ENCODE measurements at regions not wholly inside any gene's neighbourhood (a gene's known extent, or its start where the extent isn't known, plus 50 kb on each side); places are given as distances from the start of the nearest gene placed in this dataset.

- no peak overlapping the region for H3K9ac ChIP-seq (ENCODE audit: control insufficient read depth, extremely low read depth, insufficient read depth, low read length)
- no peaks in the 10 kb centered on the region for H3K27me3 ChIP-seq (ENCODE audit: control insufficient read depth, extremely low read depth, insufficient read depth, low read length)
- no peak overlapping the region for H3K4me2 ChIP-seq (ENCODE audit: control insufficient read depth, extremely low read depth, insufficient read depth, low read depth, low read length)
- no peak overlapping the region for H2AFZ ChIP-seq (ENCODE audit: control insufficient read depth, low read length)
- H3K4me3 ChIP-seq (ENCODE audit: control insufficient read depth in 2 of 3, extremely low read depth in 1 of 3, insufficient read depth in 2 of 3, low read depth in 1 of 3, low read length in 3 of 3): no peak overlapping the region
- TF ChIP-seq CTCF (optimal IDR thresholded peaks at IDR 0.05 in 1 of 3, IDR thresholded peaks at IDR 0.05 in 1 of 3, conservative IDR thresholded peaks at IDR 0.05 in 1 of 3; ENCODE audit: extremely low read depth in 1 of 3, insufficient read depth in 2 of 3, low read length in 3 of 3) (no peak), EZH2 (IDR thresholded peaks at IDR 0.05; ENCODE audit: low read length) (no peak)
- DNase-seq (ENCODE audit: low read depth, low spot score): no peak
- H3K36me3 ChIP-seq (ENCODE audit: control insufficient read depth in 2 of 2, extremely low read depth in 1 of 2, insufficient read depth in 2 of 2, low read length in 2 of 2): no peaks in the 10 kb centered on the region
- H3K27ac ChIP-seq (ENCODE audit: control insufficient read depth, insufficient read depth, low read length): no peak overlapping the region
- H3K4me1 ChIP-seq (ENCODE audit: control insufficient read depth, extremely low read depth, insufficient read depth, low read length): no peaks in the 10 kb centered on the region
- dilution Hi-C loops (cut with MboI; ENCODE audit: extremely low pct_ligation_motif_present, low sequenced_read_pairs): no loop called here
- H3K9me3 ChIP-seq (ENCODE audit: control insufficient read depth, low read depth, low read length): no peaks in the 10 kb centered on the region
- H4K20me1 ChIP-seq (ENCODE audit: control insufficient read depth, extremely low read depth, insufficient read depth, low read length): no peaks in the 10 kb centered on the region
- no peaks in the 10 kb centered on the region for H3K9me1 ChIP-seq (ENCODE audit: control insufficient read depth, extremely low read depth, insufficient read depth, low read length)
- FAIRE-seq: no peak
- no peaks in the 10 kb centered on the region for H3K79me2 ChIP-seq (ENCODE audit: control insufficient read depth, insufficient read depth, low read length)
Measured at GRCh38 chr17:71057448-71057847, 888.1 kb downstream of the KCNJ2 start.

- no peaks in the 10 kb centered on the region for H3K4me1 ChIP-seq (ENCODE audit: control insufficient read depth, extremely low read depth, insufficient read depth, low read length)
- TF ChIP-seq CTCF (optimal IDR thresholded peaks at IDR 0.05 in 1 of 3, IDR thresholded peaks at IDR 0.05 in 1 of 3, conservative IDR thresholded peaks at IDR 0.05 in 1 of 3; ENCODE audit: extremely low read depth in 1 of 3, insufficient read depth in 2 of 3, low read length in 3 of 3) (no peak), EZH2 (IDR thresholded peaks at IDR 0.05; ENCODE audit: low read length) (no peak)
- no peaks in the 10 kb centered on the region for H3K36me3 ChIP-seq (ENCODE audit: control insufficient read depth in 2 of 2, extremely low read depth in 1 of 2, insufficient read depth in 2 of 2, low read length in 2 of 2)
- no peaks in the 10 kb centered on the region for H3K9me1 ChIP-seq (ENCODE audit: control insufficient read depth, extremely low read depth, insufficient read depth, low read length)
- dilution Hi-C loops (cut with MboI; ENCODE audit: extremely low pct_ligation_motif_present, low sequenced_read_pairs): no loop called here
- no peaks in the 10 kb centered on the region for H3K79me2 ChIP-seq (ENCODE audit: control insufficient read depth, insufficient read depth, low read length)
- no peak overlapping the region for H3K27ac ChIP-seq (ENCODE audit: control insufficient read depth, insufficient read depth, low read length)
- FAIRE-seq (no peak), DNase-seq (ENCODE audit: low read depth, low spot score) (no peak)
- no peak overlapping the region for H3K4me3 ChIP-seq (ENCODE audit: control insufficient read depth in 2 of 3, extremely low read depth in 1 of 3, insufficient read depth in 2 of 3, low read depth in 1 of 3, low read length in 3 of 3)
- H3K4me2 ChIP-seq (ENCODE audit: control insufficient read depth, extremely low read depth, insufficient read depth, low read depth, low read length): no peak overlapping the region
- H3K9ac ChIP-seq (ENCODE audit: control insufficient read depth, extremely low read depth, insufficient read depth, low read length): no peak overlapping the region
- no peak overlapping the region for H2AFZ ChIP-seq (ENCODE audit: control insufficient read depth, low read length)
- H3K9me3 ChIP-seq (ENCODE audit: control insufficient read depth, low read depth, low read length): no peaks in the 10 kb centered on the region
- no peaks in the 10 kb centered on the region for H3K27me3 ChIP-seq (ENCODE audit: control insufficient read depth, extremely low read depth, insufficient read depth, low read length)
- no peaks in the 10 kb centered on the region for H4K20me1 ChIP-seq (ENCODE audit: control insufficient read depth, extremely low read depth, insufficient read depth, low read length)
Measured at GRCh38 chr17:71057938-71058337, 888.6 kb downstream of the KCNJ2 start.

All from keratinocyte (primary cell).